ENCODE measurements at regions not wholly inside any gene's neighbourhood (a gene's known extent, or its start where the extent isn't known, plus 50 kb on each side); places are given as distances from the start of the nearest gene placed in this dataset.

DNA sequence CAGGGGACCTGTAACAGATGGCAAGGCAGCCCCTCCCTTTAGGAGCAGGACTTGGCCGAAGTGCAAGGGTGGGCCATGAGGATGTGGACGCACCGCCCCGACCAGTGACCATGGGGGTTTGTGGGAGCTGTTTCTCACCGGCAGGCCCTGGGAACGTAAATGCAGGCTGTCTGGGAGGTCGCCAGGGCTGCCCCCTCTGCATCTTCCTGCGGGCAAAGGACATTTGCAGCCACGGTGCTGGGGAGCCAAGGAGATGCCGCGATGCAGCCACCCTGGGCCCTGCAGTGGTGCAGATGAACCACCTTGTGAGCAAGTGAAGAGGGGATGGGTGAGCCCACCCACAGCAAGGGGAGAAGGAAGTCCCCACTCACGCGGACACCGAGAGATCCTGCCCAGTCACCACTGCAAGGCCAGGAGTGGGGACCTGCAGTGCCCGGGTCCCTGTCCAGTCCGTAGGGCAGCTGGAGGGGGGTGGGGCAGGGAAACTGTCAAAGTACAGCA, 121.1 kb downstream of the SIK1 start:
- no peak for TF ChIP-seq EZH2 (IDR thresholded peaks at IDR 0.05; ENCODE audit: borderline replicate concordance, low read length)
- TF ChIP-seq, protein P1, sequence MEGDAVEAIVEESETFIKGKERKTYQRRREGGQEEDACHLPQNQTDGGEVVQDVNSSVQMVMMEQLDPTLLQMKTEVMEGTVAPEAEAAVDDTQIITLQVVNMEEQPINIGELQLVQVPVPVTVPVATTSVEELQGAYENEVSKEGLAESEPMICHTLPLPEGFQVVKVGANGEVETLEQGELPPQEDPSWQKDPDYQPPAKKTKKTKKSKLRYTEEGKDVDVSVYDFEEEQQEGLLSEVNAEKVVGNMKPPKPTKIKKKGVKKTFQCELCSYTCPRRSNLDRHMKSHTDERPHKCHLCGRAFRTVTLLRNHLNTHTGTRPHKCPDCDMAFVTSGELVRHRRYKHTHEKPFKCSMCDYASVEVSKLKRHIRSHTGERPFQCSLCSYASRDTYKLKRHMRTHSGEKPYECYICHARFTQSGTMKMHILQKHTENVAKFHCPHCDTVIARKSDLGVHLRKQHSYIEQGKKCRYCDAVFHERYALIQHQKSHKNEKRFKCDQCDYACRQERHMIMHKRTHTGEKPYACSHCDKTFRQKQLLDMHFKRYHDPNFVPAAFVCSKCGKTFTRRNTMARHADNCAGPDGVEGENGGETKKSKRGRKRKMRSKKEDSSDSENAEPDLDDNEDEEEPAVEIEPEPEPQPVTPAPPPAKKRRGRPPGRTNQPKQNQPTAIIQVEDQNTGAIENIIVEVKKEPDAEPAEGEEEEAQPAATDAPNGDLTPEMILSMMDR (IDR thresholded peaks at IDR 0.05; ENCODE audit: low read length): no peak
